NCI-H1436 treated with DMSO at 0.1 percent for 48 hours (cell line): ENCODE measurements at regions not wholly inside any gene's neighbourhood (a gene's known extent, or its start where the extent isn't known, plus 50 kb on each side); places are given as distances from the start of the nearest gene placed in this dataset.

Source experiments
- DNase-seq: peaks from one replicate; lab custom pipeline; 2025; lab: John Stamatoyannopoulos, UW

DNA sequence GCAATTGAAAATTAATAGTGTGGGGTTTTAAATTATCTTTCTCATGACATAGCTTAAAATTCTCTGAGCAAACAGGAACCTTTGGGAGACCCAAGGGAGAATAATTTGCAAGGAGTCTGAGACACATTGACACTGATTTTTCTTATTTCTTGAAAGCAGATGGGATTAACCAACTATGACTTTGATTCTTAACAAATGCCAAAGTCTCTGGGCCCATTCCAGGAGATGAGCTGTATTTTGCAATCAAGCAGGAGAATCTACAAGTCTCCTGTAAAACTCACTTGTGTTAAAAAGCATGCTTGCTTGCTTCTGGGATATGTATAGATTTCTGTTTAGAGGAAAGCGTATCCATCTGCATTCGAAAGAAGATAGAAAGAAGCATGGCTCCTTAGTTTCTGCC, 71.3 kb upstream of the STT3B start:
- DNase-seq = no peak

DNA sequence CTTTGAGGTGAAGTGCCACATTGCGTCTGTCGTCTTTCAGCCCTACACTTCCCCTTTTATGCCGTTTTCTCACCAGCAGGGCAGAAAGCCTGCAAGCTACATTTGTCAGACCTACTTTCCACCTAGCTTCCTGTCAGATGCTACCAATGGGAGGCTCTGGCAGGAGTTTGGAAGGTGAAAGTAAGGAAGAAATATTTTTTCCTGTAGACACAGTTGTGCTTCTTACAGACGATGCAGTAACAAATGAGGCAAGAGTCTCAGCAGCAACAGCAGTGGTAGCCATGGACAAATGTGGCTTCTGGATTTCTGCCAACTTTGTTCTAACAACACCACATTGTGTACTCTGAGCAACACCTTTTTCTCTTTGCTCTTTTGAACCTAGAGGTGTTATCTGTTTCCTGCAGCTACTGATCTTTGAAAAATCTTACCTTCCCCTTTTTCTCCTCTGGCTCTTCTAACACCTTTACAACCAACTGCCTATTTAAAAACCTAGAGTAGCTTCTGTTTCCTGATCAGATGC, 70.6 kb upstream of the STT3B start:
- no peak for DNase-seq

DNA sequence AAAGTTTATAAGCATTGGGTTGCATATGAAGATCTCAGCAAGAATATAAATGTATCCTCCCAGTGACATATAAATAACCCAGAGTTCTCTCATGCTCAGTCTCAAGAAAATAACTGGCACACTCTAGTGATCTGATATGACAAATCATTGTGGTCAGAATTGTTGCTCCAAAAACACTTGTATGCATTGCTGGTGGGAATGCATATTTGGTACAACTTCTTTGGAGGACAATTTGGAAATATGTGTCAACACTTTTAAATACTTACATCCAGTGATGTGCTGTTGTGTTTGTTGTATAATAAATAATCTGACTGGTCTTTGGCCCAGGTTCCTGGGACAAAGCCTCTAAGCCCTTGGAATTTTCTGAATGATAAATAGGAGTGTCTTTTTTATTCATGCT, 66.7 kb upstream of the STT3B start:
- DNase-seq = no peak

DNA sequence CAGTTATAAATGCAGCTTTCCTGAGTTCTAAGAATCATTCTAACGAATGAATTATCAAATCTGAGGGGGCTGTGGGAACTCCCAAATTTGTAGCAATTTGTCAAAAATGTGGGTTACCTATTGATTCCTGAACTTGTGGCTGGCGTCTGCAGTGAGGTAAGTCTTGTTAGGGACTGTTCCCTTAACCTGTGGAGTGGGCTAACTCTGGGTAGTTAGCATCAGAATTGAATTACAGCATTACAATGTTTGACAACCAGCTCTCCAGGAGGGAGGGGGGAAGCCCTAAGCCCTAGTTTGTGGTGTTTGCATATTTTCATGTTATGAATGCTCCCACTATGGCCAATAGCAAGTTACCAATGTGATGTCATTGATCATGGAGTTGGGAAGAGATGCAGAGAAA, 65.9 kb upstream of the STT3B start:
- DNase-seq = no peak

DNA sequence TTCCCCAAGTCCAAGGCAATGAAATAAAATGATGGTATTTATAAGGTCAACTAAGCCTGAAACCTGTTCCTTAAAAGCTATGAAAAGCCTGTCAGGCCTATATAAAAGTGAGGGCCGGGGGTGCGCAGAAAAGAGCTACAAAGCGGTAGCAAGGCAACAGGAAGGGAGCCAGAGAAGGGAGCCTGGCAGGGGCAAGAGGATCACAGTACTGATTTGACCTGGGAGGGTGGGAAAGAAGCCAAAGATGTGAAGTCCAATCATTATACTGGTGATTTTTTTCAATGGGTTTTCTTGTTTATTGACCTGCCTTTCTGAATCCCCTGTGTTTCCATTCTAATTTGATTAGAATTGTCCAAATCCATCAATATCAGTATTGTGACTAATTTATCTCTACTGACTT, 64.3 kb upstream of the STT3B start:
- no peak for DNase-seq

DNA sequence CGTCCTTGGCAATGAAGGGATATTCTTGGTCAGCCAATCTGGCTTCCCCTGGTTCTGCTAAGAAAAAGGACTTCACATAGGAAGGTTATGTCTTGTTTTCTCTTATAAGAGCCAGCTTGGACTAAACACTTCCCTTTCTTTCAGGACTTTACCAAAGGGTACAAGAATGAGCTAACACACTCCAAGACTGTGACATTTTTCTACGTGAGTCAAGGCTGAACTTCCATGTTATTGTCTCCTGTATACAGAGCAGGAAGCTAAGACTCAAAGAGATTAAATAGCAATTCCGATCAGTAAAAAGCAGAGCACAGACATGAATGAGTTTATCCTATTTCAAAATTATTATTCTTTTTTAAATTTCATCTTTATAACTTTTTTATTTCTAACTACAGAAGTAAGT, 63.3 kb upstream of the STT3B start:
- no peak for DNase-seq

DNA sequence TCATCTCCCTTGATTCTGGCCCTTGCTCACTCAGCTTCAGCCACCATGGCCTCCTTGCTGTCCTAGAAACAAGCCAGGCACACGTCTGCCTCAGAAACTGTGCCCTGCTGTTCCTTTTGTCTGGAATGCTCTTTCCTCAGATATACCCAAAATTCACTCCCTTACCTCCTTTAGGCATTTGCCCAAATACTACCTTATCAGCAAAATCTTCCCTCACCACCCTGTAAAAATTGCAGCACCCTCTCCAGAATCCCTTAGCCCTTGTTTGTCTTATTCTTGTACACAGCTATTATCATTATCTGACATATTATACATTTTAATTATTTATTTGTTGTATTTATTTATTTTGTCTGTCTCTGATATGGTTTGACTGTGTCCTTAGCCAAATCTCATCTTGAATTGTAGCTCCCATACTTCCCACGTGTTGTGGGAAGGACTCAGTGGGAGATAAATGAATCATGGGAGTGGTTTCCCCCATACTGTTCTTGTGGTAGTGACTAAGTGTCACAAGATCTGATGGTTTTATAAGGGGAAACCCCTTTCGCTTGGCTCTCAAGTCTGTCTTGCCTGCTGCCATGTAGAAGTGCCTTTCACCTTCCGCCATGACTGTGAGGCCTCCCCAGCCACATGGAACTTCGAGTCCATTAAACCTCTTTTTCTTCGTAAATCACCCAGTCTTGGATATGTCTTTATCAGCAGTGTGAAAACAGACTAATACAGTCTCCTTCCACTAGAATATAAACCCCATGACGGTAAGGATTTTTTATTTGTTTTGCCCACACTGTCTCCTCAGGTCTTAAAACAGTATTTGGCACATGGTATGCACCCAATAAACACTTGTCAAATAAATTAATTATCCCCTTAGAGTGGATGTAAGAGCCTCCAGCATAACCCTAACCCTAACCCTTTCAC, 60.0 kb upstream of the STT3B start:
- no peak for DNase-seq

DNA sequence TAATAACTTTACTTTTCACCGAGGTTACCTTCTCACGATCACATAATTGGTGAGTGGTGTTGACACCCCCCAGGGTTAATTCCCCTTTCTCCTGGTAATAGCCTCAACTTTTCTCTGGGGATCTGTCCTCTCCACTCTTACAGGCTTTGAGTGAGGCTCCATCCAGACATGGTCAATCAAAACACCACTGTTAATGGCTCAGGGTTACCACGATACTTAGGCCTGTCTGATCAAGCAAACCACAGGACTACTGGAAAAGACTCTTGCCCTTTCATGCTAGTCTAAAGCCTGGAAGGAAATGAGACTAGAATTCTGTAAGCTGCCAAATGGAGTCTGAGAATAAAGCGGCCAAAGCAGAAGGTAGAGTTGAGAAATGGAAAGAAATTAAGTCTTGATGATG, 56.5 kb upstream of the STT3B start:
- no peak for DNase-seq

DNA sequence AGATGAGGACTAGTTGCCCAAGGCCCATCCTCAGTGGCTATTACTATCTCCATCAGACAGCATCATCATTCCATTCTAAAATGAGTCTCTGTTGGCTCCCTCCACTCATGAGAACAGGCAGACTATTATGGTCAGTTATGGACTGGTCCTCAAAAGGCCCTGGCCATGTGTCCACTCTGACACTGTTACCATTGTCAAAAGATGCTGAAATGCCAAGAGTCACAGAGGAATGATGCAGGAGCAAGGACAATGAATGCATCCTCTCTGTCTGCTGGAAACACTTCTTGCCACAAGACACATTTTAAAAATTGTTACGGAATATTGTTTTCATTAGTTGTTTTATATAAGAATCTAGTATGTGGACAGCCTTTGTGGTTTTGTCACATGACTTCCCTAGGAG, 53.3 kb upstream of the STT3B start:
- no peak for DNase-seq

DNA sequence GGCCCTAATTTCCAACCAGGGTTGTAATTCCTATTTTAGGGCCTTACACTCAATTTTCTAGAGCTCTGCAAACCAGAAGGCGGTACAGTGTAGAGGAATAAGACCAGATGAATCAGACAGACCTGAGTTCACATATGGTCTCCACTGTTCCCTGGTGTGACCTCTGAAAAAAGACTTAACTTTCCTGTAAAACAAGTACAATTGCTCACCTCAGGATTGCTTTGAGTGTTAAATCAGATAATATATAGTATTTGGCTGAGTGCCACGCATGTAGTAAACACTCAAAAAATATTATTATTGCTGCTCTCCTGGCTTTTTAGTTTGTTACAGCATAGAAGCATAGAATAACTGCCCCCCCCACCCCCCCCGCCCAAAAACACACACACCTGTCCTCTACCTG, 51.0 kb upstream of the STT3B start:
- DNase-seq = no peak

DNA sequence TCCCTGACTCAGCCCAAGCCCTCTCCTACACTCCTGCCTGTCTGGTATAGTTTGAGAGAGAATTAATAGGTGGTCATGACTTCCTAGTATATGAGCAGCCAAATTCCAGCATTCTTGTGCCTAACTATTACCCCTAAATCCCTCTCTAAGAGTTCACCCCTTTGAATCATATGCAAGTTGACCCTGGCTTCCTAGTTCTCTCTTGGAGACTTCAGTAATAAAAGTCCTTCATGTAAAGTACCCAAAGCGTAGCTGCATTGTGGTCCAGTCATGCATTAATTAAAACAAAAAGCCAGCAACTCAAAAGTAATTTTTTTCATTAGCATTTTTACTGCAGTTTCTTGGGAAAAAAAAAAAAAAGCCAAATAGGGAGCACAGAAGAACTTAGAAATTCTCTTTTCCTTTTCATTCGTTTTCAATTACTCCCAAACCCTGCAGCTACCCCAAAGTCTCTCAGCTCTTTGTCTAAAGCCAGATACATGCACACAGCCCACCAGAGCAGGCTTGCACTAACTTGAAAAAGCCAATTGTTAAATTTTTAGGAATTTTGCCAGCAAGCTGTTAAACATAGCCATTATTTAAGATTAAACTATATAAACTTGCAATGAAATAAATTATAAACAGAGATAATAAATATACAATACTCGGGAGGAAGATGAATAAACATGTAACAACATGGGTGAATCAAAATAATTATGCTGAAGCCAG, 50.1 kb upstream of the STT3B start:
- no peak for DNase-seq
